ENCODE measurements at regions not wholly inside any gene's neighbourhood (a gene's known extent, or its start where the extent isn't known, plus 50 kb on each side); places are given as distances from the start of the nearest gene placed in this dataset.

- no peak for TF ChIP-seq CTCF (IDR thresholded peaks at IDR 0.05; ENCODE audit: unreplicated experiment)
- no peaks in the 10 kb centered on the region for H3K4me1 Mint-ChIP-seq (ENCODE audit: low read depth)
- H3K27ac Mint-ChIP-seq = no peak overlapping the region
- H3K36me3 Mint-ChIP-seq (ENCODE audit: insufficient read depth) = peaks cover 1% of the 10 kb centered on the region
- H3K9me3 Mint-ChIP-seq (ENCODE audit: low read depth) = peaks cover 6% of the 10 kb centered on the region
- H3K4me3 Mint-ChIP-seq (ENCODE audit: low read depth) = no peak overlapping the region
- no peaks in the 10 kb centered on the region for H3K27me3 Mint-ChIP-seq
- no peak for DNase-seq (ENCODE audit: low spot score, unreplicated experiment)
These were observed 74.3 kb upstream of the MARCHF11 start for GRCh38 chr5:16253856-16254255.

- TF ChIP-seq CTCF (IDR thresholded peaks at IDR 0.05; ENCODE audit: unreplicated experiment) = no peak
- H3K36me3 Mint-ChIP-seq (ENCODE audit: insufficient read depth) = no peaks in the 10 kb centered on the region
- no peak overlapping the region for H3K27ac Mint-ChIP-seq
- no peak for DNase-seq (ENCODE audit: low spot score, unreplicated experiment)
- no peak overlapping the region for H3K4me3 Mint-ChIP-seq (ENCODE audit: low read depth)
- no peaks in the 10 kb centered on the region for H3K27me3 Mint-ChIP-seq
- peaks cover 2% of the 10 kb centered on the region for H3K4me1 Mint-ChIP-seq (ENCODE audit: low read depth)
- H3K9me3 Mint-ChIP-seq (ENCODE audit: low read depth) = peaks cover 4% of the 10 kb centered on the region
These were observed 66.4 kb upstream of the MARCHF11 start for GRCh38 chr5:16245956-16246355.

GRCh38 chr5:16245249-16245648, 65.7 kb upstream of the MARCHF11 start:
- H3K27ac Mint-ChIP-seq = no peak overlapping the region

GRCh38 chr5:16238018-16238417, 58.4 kb upstream of the MARCHF11 start:
- Mint-ChIP-seq H3K27me3 (no peaks in the 10 kb centered on the region), H3K27ac (no peak overlapping the region), H3K9me3 (ENCODE audit: low read depth) (no peaks in the 10 kb centered on the region), H3K36me3 (ENCODE audit: insufficient read depth) (no peaks in the 10 kb centered on the region), H3K4me3 (ENCODE audit: low read depth) (no peak overlapping the region), H3K4me1 (ENCODE audit: low read depth) (no peaks in the 10 kb centered on the region)
- DNase-seq (ENCODE audit: low spot score, unreplicated experiment) = no peak
- TF ChIP-seq CTCF (IDR thresholded peaks at IDR 0.05; ENCODE audit: unreplicated experiment) = no peak

More at GRCh38 chr5:16245249-16245648, 65.7 kb upstream of the MARCHF11 start:
- peaks cover 2% of the 10 kb centered on the region for H3K4me1 Mint-ChIP-seq (ENCODE audit: low read depth)
- no peak overlapping the region for H3K4me3 Mint-ChIP-seq (ENCODE audit: low read depth)
- TF ChIP-seq CTCF (IDR thresholded peaks at IDR 0.05; ENCODE audit: unreplicated experiment) = no peak
- DNase-seq (ENCODE audit: low spot score, unreplicated experiment) = no peak
- peaks cover 4% of the 10 kb centered on the region for H3K9me3 Mint-ChIP-seq (ENCODE audit: low read depth)
- H3K36me3 Mint-ChIP-seq (ENCODE audit: insufficient read depth) = no peaks in the 10 kb centered on the region
- no peaks in the 10 kb centered on the region for H3K27me3 Mint-ChIP-seq

GRCh38 chr5:16234598-16234997, 55.0 kb upstream of the MARCHF11 start:
- Mint-ChIP-seq H3K4me1 (ENCODE audit: low read depth) (no peaks in the 10 kb centered on the region), H3K27ac (no peak overlapping the region), H3K36me3 (ENCODE audit: insufficient read depth) (no peaks in the 10 kb centered on the region), H3K27me3 (no peaks in the 10 kb centered on the region), H3K4me3 (ENCODE audit: low read depth) (no peak overlapping the region), H3K9me3 (ENCODE audit: low read depth) (no peaks in the 10 kb centered on the region)
- TF ChIP-seq CTCF (IDR thresholded peaks at IDR 0.05; ENCODE audit: unreplicated experiment) = no peak
- no peak for DNase-seq (ENCODE audit: low spot score, unreplicated experiment)

Measured in progenitor cell of endocrine pancreas (in vitro differentiated cells).